ENCODE measurements at regions not wholly inside any gene's neighbourhood (a gene's known extent, or its start where the extent isn't known, plus 50 kb on each side); places are given as distances from the start of the nearest gene placed in this dataset.

- TF ChIP-seq CHD7 (IDR thresholded peaks at IDR 0.05; ENCODE audit: insufficient replicate concordance, low read length): no peak
- TF ChIP-seq, protein P1, sequence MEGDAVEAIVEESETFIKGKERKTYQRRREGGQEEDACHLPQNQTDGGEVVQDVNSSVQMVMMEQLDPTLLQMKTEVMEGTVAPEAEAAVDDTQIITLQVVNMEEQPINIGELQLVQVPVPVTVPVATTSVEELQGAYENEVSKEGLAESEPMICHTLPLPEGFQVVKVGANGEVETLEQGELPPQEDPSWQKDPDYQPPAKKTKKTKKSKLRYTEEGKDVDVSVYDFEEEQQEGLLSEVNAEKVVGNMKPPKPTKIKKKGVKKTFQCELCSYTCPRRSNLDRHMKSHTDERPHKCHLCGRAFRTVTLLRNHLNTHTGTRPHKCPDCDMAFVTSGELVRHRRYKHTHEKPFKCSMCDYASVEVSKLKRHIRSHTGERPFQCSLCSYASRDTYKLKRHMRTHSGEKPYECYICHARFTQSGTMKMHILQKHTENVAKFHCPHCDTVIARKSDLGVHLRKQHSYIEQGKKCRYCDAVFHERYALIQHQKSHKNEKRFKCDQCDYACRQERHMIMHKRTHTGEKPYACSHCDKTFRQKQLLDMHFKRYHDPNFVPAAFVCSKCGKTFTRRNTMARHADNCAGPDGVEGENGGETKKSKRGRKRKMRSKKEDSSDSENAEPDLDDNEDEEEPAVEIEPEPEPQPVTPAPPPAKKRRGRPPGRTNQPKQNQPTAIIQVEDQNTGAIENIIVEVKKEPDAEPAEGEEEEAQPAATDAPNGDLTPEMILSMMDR (IDR thresholded peaks at IDR 0.05; ENCODE audit: control extremely low read depth in 1 of 3, insufficient read depth in 1 of 3, low read depth in 1 of 3, low read length in 3 of 3): no peak
- no peak for TF ChIP-seq E2F6 (IDR thresholded peaks at IDR 0.05)
- TF ChIP-seq SAP30 (IDR thresholded peaks at IDR 0.05; ENCODE audit: insufficient read depth, insufficient replicate concordance, low read length): no peak
- TF ChIP-seq CEBPB (IDR thresholded peaks at IDR 0.05; ENCODE audit: low read depth, low read length): no peak
Observed at GRCh38 chr3:878746-879145, 214.1 kb upstream of the CNTN6 start (continued).

Measured in H1 (cell line).